Sigmoid colon (tissue), 4 donors: ENCODE measurements at regions not wholly inside any gene's neighbourhood (a gene's known extent, or its start where the extent isn't known, plus 50 kb on each side); places are given as distances from the start of the nearest gene placed in this dataset.

Source experiments
- EP300 ChIP-seq, 4 donors: sonication (generic); formaldehyde crosslinking; IDR thresholded peaks; one replicate each; pipeline ENCODE4 v1.6.1; 2017; ENCODE audit warnings: antibody characterized with exemption in 4 of 4
- POLR2A ChIP-seq, 2 donors: fragments of 450-650 bp; IDR thresholded peaks; one replicate each; pipeline ENCODE4 v1.6.1; 2016; ENCODE audit warnings: antibody characterized with exemption in 2 of 2, mild to moderate bottlenecking in 2 of 2, moderate library complexity in 2 of 2
- TF ChIP-seq, protein P1 (sequence below), 4 experiments: fragments of 450-650 bp in 3 of 4; fragments of 200-600 bp in 1 of 4; IDR thresholded peaks; one replicate each; pipeline ENCODE4 v1.5.1; 2016 to 2019; ENCODE audit warnings: antibody characterized with exemption in 4 of 4, mild to moderate bottlenecking in 3 of 4, moderate library complexity in 2 of 4

- TF ChIP-seq EP300 (IDR thresholded peaks at IDR 0.05): no peak
- TF ChIP-seq, protein P1, sequence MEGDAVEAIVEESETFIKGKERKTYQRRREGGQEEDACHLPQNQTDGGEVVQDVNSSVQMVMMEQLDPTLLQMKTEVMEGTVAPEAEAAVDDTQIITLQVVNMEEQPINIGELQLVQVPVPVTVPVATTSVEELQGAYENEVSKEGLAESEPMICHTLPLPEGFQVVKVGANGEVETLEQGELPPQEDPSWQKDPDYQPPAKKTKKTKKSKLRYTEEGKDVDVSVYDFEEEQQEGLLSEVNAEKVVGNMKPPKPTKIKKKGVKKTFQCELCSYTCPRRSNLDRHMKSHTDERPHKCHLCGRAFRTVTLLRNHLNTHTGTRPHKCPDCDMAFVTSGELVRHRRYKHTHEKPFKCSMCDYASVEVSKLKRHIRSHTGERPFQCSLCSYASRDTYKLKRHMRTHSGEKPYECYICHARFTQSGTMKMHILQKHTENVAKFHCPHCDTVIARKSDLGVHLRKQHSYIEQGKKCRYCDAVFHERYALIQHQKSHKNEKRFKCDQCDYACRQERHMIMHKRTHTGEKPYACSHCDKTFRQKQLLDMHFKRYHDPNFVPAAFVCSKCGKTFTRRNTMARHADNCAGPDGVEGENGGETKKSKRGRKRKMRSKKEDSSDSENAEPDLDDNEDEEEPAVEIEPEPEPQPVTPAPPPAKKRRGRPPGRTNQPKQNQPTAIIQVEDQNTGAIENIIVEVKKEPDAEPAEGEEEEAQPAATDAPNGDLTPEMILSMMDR (IDR thresholded peaks at IDR 0.05): no peak
- TF ChIP-seq POLR2A (IDR thresholded peaks at IDR 0.05): no peak
Observed at GRCh38 chr10:43702213-43702935, 53.7 kb upstream of the ZNF32 start.
